22Rv1 (cell line): ENCODE measurements at regions not wholly inside any gene's neighbourhood (a gene's known extent, or its start where the extent isn't known, plus 50 kb on each side); places are given as distances from the start of the nearest gene placed in this dataset.

Experiments used
- ZFX ChIP-seq: fragments of 450-650 bp; IDR thresholded peaks from 2 replicates; pipeline ENCODE4 v1.6.1; 2017; ENCODE audit warnings: antibody characterized with exemption, borderline replicate concordance
- TF ChIP-seq, protein P1 (sequence below): fragments of 450-650 bp; IDR thresholded peaks from 2 replicates; pipeline ENCODE4 v1.5.1; 2017; ENCODE audit warnings: mild to moderate bottlenecking

DNA sequence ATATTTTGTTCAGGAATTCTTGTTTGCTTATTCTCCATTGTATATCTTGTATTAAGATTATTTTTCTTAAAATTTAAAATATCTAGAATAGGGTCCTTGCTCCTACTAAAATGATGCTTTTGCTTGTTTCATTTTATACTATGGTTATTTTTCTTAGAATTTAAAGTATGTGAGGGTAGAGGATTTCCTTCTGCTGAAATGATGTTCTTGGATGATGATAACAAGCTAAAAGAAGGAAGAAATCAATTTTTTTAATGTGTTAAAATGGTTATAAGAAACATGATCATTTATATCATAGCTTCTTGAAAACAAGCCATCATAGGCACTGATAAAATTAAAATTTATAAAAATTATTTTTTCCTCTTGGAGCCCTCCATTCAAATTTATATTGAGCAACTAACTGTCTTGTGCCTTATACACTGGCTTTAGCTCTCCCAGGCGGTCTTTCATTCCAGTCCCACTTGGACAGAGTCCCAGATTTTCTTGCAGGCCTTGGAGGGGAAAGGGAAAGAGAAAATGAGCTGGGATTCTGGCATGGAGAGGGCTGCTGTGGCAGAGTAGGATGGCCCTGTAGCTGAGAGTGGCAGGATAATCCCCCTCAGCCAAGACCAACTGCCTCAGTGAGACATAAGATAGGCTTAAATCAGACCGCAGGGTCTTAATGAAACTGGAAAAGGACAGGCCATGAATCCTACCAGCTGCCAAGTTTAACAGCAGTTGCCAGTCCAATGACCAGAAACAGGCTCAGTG, 60.2 kb downstream of the DNAJB9 start:
- TF ChIP-seq ZFX, result no peak
- TF ChIP-seq, protein P1, sequence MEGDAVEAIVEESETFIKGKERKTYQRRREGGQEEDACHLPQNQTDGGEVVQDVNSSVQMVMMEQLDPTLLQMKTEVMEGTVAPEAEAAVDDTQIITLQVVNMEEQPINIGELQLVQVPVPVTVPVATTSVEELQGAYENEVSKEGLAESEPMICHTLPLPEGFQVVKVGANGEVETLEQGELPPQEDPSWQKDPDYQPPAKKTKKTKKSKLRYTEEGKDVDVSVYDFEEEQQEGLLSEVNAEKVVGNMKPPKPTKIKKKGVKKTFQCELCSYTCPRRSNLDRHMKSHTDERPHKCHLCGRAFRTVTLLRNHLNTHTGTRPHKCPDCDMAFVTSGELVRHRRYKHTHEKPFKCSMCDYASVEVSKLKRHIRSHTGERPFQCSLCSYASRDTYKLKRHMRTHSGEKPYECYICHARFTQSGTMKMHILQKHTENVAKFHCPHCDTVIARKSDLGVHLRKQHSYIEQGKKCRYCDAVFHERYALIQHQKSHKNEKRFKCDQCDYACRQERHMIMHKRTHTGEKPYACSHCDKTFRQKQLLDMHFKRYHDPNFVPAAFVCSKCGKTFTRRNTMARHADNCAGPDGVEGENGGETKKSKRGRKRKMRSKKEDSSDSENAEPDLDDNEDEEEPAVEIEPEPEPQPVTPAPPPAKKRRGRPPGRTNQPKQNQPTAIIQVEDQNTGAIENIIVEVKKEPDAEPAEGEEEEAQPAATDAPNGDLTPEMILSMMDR, result no peak
